ENCODE measurements at regions not wholly inside any gene's neighbourhood (a gene's known extent, or its start where the extent isn't known, plus 50 kb on each side); places are given as distances from the start of the nearest gene placed in this dataset.

DNA sequence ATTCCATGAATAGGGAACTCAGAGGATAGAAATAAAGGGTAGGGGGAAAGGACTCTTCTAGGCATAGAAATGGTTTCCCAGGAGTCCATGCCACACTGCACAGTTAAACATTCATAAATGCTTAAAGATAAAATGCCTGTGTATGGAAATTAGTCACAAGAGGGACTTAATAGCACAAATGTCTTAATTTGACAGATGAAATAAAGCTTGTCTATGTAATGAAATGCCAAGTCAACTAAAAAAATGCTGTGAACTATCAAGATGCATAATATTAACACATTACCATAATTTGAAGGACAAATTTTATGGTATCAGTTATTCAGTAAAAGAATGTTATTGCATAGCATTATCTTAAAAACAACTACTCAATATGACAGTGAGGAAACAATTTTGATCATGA is 553.2 kb upstream of the NETO1 start:
- Histone ChIP-seq H3K9me3 (ENCODE audit: control insufficient read depth, insufficient read depth, low read depth, low read length) (no peaks in the 10 kb centered on the region), H3K27ac (ENCODE audit: insufficient read depth, low read length) (no peak overlapping the region), H3K9ac (ENCODE audit: insufficient read depth, low read length) (no peak overlapping the region), H3K36me3 (ENCODE audit: control insufficient read depth, insufficient read depth, low read length) (no peaks in the 10 kb centered on the region), H3K4me1 (ENCODE audit: control insufficient read depth, extremely low read depth, insufficient read depth, low read length) (no peaks in the 10 kb centered on the region), H2AFZ (ENCODE audit: low read length) (no peak overlapping the region), H3K4me3 (replicated peaks in 1 of 4; ENCODE audit: control extremely low read depth in 1 of 4, insufficient read depth in 1 of 4, low read depth in 3 of 4, low read length in 4 of 4) (no peak overlapping the region), H3K4me2 (ENCODE audit: extremely low read depth, insufficient read depth, low read length) (no peak overlapping the region), H3K27me3 (ENCODE audit: control insufficient read depth, insufficient read depth, low read length) (no peaks in the 10 kb centered on the region), H3K79me2 (ENCODE audit: control insufficient read depth, insufficient read depth, low read length) (no peaks in the 10 kb centered on the region), H4K20me1 (ENCODE audit: control insufficient read depth, extremely low read depth, insufficient read depth, low read length) (no peaks in the 10 kb centered on the region)
- TF ChIP-seq EZH2 (IDR thresholded peaks at IDR 0.05; ENCODE audit: low read length, missing control alignments), result no peak
- TF ChIP-seq, protein P1, sequence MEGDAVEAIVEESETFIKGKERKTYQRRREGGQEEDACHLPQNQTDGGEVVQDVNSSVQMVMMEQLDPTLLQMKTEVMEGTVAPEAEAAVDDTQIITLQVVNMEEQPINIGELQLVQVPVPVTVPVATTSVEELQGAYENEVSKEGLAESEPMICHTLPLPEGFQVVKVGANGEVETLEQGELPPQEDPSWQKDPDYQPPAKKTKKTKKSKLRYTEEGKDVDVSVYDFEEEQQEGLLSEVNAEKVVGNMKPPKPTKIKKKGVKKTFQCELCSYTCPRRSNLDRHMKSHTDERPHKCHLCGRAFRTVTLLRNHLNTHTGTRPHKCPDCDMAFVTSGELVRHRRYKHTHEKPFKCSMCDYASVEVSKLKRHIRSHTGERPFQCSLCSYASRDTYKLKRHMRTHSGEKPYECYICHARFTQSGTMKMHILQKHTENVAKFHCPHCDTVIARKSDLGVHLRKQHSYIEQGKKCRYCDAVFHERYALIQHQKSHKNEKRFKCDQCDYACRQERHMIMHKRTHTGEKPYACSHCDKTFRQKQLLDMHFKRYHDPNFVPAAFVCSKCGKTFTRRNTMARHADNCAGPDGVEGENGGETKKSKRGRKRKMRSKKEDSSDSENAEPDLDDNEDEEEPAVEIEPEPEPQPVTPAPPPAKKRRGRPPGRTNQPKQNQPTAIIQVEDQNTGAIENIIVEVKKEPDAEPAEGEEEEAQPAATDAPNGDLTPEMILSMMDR (conservative IDR thresholded peaks at IDR 0.05 in 1 of 2, IDR thresholded peaks at IDR 0.05 in 1 of 2; ENCODE audit: low read depth in 1 of 2, low read length in 2 of 2), result no peak
- DNase-seq (ENCODE audit: low read depth in 2 of 2), result no peak

DNA sequence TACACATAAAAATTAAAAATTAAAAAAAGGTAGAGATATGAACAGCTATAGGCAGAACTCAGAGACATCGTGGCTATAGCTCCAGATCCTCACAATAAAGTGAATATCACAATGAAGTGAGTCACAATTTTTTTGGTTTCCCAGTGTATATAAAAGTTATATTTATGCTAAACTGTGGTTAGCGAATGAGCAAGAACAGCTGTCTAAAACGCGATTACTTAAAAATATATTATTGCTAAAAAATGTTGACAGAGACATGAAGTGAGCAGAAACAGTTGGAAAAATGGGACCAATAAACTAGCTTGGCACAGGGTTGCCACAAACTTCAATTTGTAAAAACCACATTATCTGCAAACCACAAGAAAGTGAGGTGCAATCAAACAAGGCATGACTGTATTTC is 551.7 kb upstream of the NETO1 start:
- no peak overlapping the region for H3K4me3 ChIP-seq (replicated peaks in 1 of 4; ENCODE audit: control extremely low read depth in 1 of 4, insufficient read depth in 1 of 4, low read depth in 3 of 4, low read length in 4 of 4)
- no peaks in the 10 kb centered on the region for H3K79me2 ChIP-seq (ENCODE audit: control insufficient read depth, insufficient read depth, low read length)
- H3K4me2 ChIP-seq (ENCODE audit: extremely low read depth, insufficient read depth, low read length), result no peak overlapping the region
- TF ChIP-seq EZH2 (IDR thresholded peaks at IDR 0.05; ENCODE audit: low read length, missing control alignments), result no peak
- TF ChIP-seq, protein P1 (conservative IDR thresholded peaks at IDR 0.05 in 1 of 2, IDR thresholded peaks at IDR 0.05 in 1 of 2; ENCODE audit: low read depth in 1 of 2, low read length in 2 of 2), result no peak
- no peaks in the 10 kb centered on the region for H3K4me1 ChIP-seq (ENCODE audit: control insufficient read depth, extremely low read depth, insufficient read depth, low read length)
- no peak overlapping the region for H3K9ac ChIP-seq (ENCODE audit: insufficient read depth, low read length)
- peak; percentile 4 to 61 for DNase-seq (ENCODE audit: low read depth in 2 of 2)
- no peak overlapping the region for H2AFZ ChIP-seq (ENCODE audit: low read length)
- no peaks in the 10 kb centered on the region for H4K20me1 ChIP-seq (ENCODE audit: control insufficient read depth, extremely low read depth, insufficient read depth, low read length)
- no peaks in the 10 kb centered on the region for H3K36me3 ChIP-seq (ENCODE audit: control insufficient read depth, insufficient read depth, low read length)
- H3K27ac ChIP-seq (ENCODE audit: insufficient read depth, low read length), result no peak overlapping the region
- no peaks in the 10 kb centered on the region for H3K27me3 ChIP-seq (ENCODE audit: control insufficient read depth, insufficient read depth, low read length)
- no peaks in the 10 kb centered on the region for H3K9me3 ChIP-seq (ENCODE audit: control insufficient read depth, insufficient read depth, low read depth, low read length)

DNA sequence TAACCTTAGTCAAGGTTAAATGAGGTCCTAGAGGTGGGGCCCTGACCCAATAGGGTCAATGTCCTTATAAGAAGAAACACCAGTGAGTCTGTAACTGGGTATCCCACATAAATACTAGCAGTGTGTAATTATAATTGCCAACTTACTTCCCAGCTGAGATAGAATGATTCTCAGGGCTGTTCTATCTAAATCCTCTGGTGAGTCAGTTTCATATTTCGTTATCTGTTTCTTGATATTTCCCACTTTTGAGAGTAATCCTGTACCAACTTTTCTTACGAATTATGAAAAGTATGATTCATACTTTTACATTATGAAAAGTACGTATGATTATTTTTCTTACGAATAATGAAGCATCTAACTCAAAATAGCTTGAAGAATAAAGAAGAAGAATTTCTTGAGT is 546.8 kb upstream of the NETO1 start:
- DNase-seq (ENCODE audit: low read depth in 2 of 2), result peak; percentile 8 to 15
- Histone ChIP-seq H3K79me2 (ENCODE audit: control insufficient read depth, insufficient read depth, low read length) (no peaks in the 10 kb centered on the region), H2AFZ (ENCODE audit: low read length) (no peak overlapping the region), H3K9me3 (ENCODE audit: control insufficient read depth, insufficient read depth, low read depth, low read length) (no peaks in the 10 kb centered on the region), H3K4me1 (ENCODE audit: control insufficient read depth, extremely low read depth, insufficient read depth, low read length) (no peaks in the 10 kb centered on the region), H3K27ac (ENCODE audit: insufficient read depth, low read length) (no peak overlapping the region), H3K4me2 (ENCODE audit: extremely low read depth, insufficient read depth, low read length) (no peak overlapping the region), H3K36me3 (ENCODE audit: control insufficient read depth, insufficient read depth, low read length) (no peaks in the 10 kb centered on the region), H3K9ac (ENCODE audit: insufficient read depth, low read length) (no peak overlapping the region), H4K20me1 (ENCODE audit: control insufficient read depth, extremely low read depth, insufficient read depth, low read length) (no peaks in the 10 kb centered on the region), H3K27me3 (ENCODE audit: control insufficient read depth, insufficient read depth, low read length) (no peaks in the 10 kb centered on the region), H3K4me3 (replicated peaks in 1 of 4; ENCODE audit: control extremely low read depth in 1 of 4, insufficient read depth in 1 of 4, low read depth in 3 of 4, low read length in 4 of 4) (no peak overlapping the region)
- TF ChIP-seq, protein P1 (conservative IDR thresholded peaks at IDR 0.05 in 1 of 2, IDR thresholded peaks at IDR 0.05 in 1 of 2; ENCODE audit: low read depth in 1 of 2, low read length in 2 of 2), result no peak
- no peak for TF ChIP-seq EZH2 (IDR thresholded peaks at IDR 0.05; ENCODE audit: low read length, missing control alignments)

Measured in fibroblast of lung (primary cell).